ENCODE measurements at regions not wholly inside any gene's neighbourhood (a gene's known extent, or its start where the extent isn't known, plus 50 kb on each side); places are given as distances from the start of the nearest gene placed in this dataset.

GRCh38 chr10:57959318-57960006 lies 308.2 kb downstream of the IPMK start:
- TF ChIP-seq ARNTL (CRISPR knock-in tag; IDR thresholded peaks at IDR 0.05; ENCODE audit: borderline replicate concordance, low read depth) (no peak), CSDC2 (CRISPR knock-in tag; IDR thresholded peaks at IDR 0.05) (no peak), ZFP3 (CRISPR knock-in tag; IDR thresholded peaks at IDR 0.05) (no peak), PATZ1 (CRISPR knock-in tag; IDR thresholded peaks at IDR 0.05; ENCODE audit: borderline replicate concordance) (no peak)
- no peak for ATAC-seq

- TF ChIP-seq TSHZ2 (CRISPR knock-in tag; IDR thresholded peaks at IDR 0.05): no peak
- no peak for TF ChIP-seq ARNTL (CRISPR knock-in tag; IDR thresholded peaks at IDR 0.05; ENCODE audit: borderline replicate concordance, low read depth)
- no peak for TF ChIP-seq POU6F1 (CRISPR knock-in tag; IDR thresholded peaks at IDR 0.05; ENCODE audit: borderline replicate concordance, low read depth)
- no peak for TF ChIP-seq PPARA (CRISPR knock-in tag; IDR thresholded peaks at IDR 0.05; ENCODE audit: borderline replicate concordance)
- no peak for TF ChIP-seq TCF4 (CRISPR knock-in tag; IDR thresholded peaks at IDR 0.05; ENCODE audit: borderline replicate concordance)
- no peak for TF ChIP-seq SNAI2 (CRISPR knock-in tag; IDR thresholded peaks at IDR 0.05)
- TF ChIP-seq ZC3H10 (CRISPR knock-in tag; IDR thresholded peaks at IDR 0.05): no peak
- no peak for ATAC-seq
These were observed 312.6 kb downstream of the IPMK start for GRCh38 chr10:57955076-57955475.

- no peak for ATAC-seq
- TF ChIP-seq ZNF565 (CRISPR knock-in tag; conservative IDR thresholded peaks at IDR 0.05; ENCODE audit: low read depth): no peak
- TF ChIP-seq ZFP30 (CRISPR knock-in tag; IDR thresholded peaks at IDR 0.05): no peak
- TF ChIP-seq CREB5 (CRISPR knock-in tag; IDR thresholded peaks at IDR 0.05; ENCODE audit: low read depth): no peak
- no peak for TF ChIP-seq PPARA (CRISPR knock-in tag; IDR thresholded peaks at IDR 0.05; ENCODE audit: borderline replicate concordance)
These were observed 315.0 kb downstream of the IPMK start for GRCh38 chr10:57952741-57953140.

GRCh38 chr10:57950442-57950974 lies 317.2 kb downstream of the IPMK start:
- no peak for ATAC-seq
- TF ChIP-seq ZNF565 (CRISPR knock-in tag; conservative IDR thresholded peaks at IDR 0.05; ENCODE audit: low read depth) (no peak), ZFP30 (CRISPR knock-in tag; IDR thresholded peaks at IDR 0.05) (no peak), ZNF70 (CRISPR knock-in tag; IDR thresholded peaks at IDR 0.05) (no peak), POU6F1 (CRISPR knock-in tag; IDR thresholded peaks at IDR 0.05; ENCODE audit: borderline replicate concordance, low read depth) (no peak), CREB5 (CRISPR knock-in tag; IDR thresholded peaks at IDR 0.05; ENCODE audit: low read depth) (no peak), TOX (CRISPR knock-in tag; IDR thresholded peaks at IDR 0.05; ENCODE audit: borderline replicate concordance) (no peak), ARNTL (CRISPR knock-in tag; IDR thresholded peaks at IDR 0.05; ENCODE audit: borderline replicate concordance, low read depth) (no peak), CSRNP3 (CRISPR knock-in tag; IDR thresholded peaks at IDR 0.05) (no peak), BACH2 (CRISPR knock-in tag; IDR thresholded peaks at IDR 0.05; ENCODE audit: borderline replicate concordance) (no peak), PATZ1 (CRISPR knock-in tag; IDR thresholded peaks at IDR 0.05; ENCODE audit: borderline replicate concordance) (no peak), CSDC2 (CRISPR knock-in tag; IDR thresholded peaks at IDR 0.05) (no peak), ESRRG (CRISPR knock-in tag; IDR thresholded peaks at IDR 0.05) (no peak)
